ENCODE measurements at regions not wholly inside any gene's neighbourhood (a gene's known extent, or its start where the extent isn't known, plus 50 kb on each side); places are given as distances from the start of the nearest gene placed in this dataset.
"Not testable (repeated sequence)": the region's sequence is repeated elsewhere in the genome, so short reads cannot be mapped to it uniquely, and the experiment has no call there.

GRCh38 chr20:43404878-43405277 is 52.8 kb upstream of the SRSF6 start:
- no peak for DNase-seq

- DNase-seq = not testable (repeated sequence)
Observed at GRCh38 chr20:43400882-43401281, 56.8 kb upstream of the SRSF6 start.

- no peak for DNase-seq
Observed at GRCh38 chr20:43398676-43399324, 58.9 kb upstream of the SRSF6 start.

- DNase-seq = no peak
Observed at GRCh38 chr20:43397147-43397546, 60.5 kb upstream of the SRSF6 start.

- DNase-seq = no peak
Observed at GRCh38 chr20:43393052-43393451, 64.6 kb upstream of the SRSF6 start.

GRCh38 chr20:43392561-43392960 is 65.1 kb upstream of the SRSF6 start:
- DNase-seq = no peak

- peak; percentile 57 for DNase-seq
Observed at GRCh38 chr20:43389839-43390626, 67.7 kb upstream of the SRSF6 start.

GRCh38 chr20:43389211-43389610 is 68.5 kb upstream of the SRSF6 start:
- DNase-seq = peak; percentile 56

- DNase-seq = peak; percentile 60
Observed at GRCh38 chr20:43388268-43389002, 69.3 kb upstream of the SRSF6 start.

GRCh38 chr20:43387737-43388136 is 70.0 kb upstream of the SRSF6 start:
- DNase-seq = peak; percentile 63

GRCh38 chr20:43386878-43387277 is 70.8 kb upstream of the SRSF6 start:
- DNase-seq = no peak

GRCh38 chr20:43385914-43386313 is 71.8 kb upstream of the SRSF6 start:
- DNase-seq = no peak

GRCh38 chr20:43384101-43384940 is 73.4 kb upstream of the SRSF6 start:
- no peak for DNase-seq

GRCh38 chr20:43383026-43383795 is 74.5 kb upstream of the SRSF6 start:
- no peak for DNase-seq

GRCh38 chr20:43382135-43382534 is 75.6 kb upstream of the SRSF6 start:
- DNase-seq = not testable (repeated sequence)

GRCh38 chr20:43381533-43381932 is 76.2 kb upstream of the SRSF6 start:
- DNase-seq = not testable (repeated sequence)

GRCh38 chr20:43379239-43379917 is 78.3 kb upstream of the SRSF6 start:
- peak; percentile 70 for DNase-seq

GRCh38 chr20:43376831-43377230 is 80.9 kb upstream of the SRSF6 start:
- DNase-seq = no peak

GRCh38 chr20:43375591-43375990 is 82.1 kb upstream of the SRSF6 start:
- no peak for DNase-seq

- DNase-seq = no peak
Observed at GRCh38 chr20:43372051-43372450, 85.6 kb upstream of the SRSF6 start.

- no peak for DNase-seq
Observed at GRCh38 chr20:43365691-43366090, 92.0 kb upstream of the SRSF6 start.
